Tongue (tissue), 1 donor: ENCODE measurements at regions not wholly inside any gene's neighbourhood (a gene's known extent, or its start where the extent isn't known, plus 50 kb on each side); places are given as distances from the start of the nearest gene placed in this dataset.
A peak's percentile ranks its signal among the peaks of the same experiment; 100 is the strongest.
"Not testable (repeated sequence)": the region's sequence is repeated elsewhere in the genome, so short reads cannot be mapped to it uniquely, and the experiment has no call there.

Experiments used
- DNase-seq: peaks from one replicate; pipeline ENCODE4 v3.0.0-alpha.2; 2015

- no peak for DNase-seq
These were observed 56.3 kb upstream of the ZNF92 start for GRCh38 chr7:65317372-65317771.

GRCh38 chr7:65310761-65311160 lies 62.9 kb upstream of the ZNF92 start:
- DNase-seq, result no peak

- no peak for DNase-seq
These were observed 65.4 kb upstream of the ZNF92 start for GRCh38 chr7:65308300-65308678.

GRCh38 chr7:65307651-65308299 lies 65.9 kb upstream of the ZNF92 start:
- peak; percentile 87 for DNase-seq

- no peak for DNase-seq
These were observed 69.5 kb upstream of the ZNF92 start for GRCh38 chr7:65304175-65304574.

- DNase-seq, result no peak
These were observed 70.8 kb upstream of the ZNF92 start for GRCh38 chr7:65302883-65303282.

GRCh38 chr7:65301007-65301406 lies 72.6 kb upstream of the ZNF92 start:
- no peak for DNase-seq

GRCh38 chr7:65295409-65295808 lies 78.2 kb upstream of the ZNF92 start:
- DNase-seq, result no peak

GRCh38 chr7:65290340-65290739 lies 83.3 kb upstream of the ZNF92 start:
- DNase-seq, result not testable (repeated sequence)

GRCh38 chr7:65287023-65287422 lies 86.6 kb upstream of the ZNF92 start:
- DNase-seq, result no peak

- DNase-seq, result no peak
These were observed 87.5 kb upstream of the ZNF92 start for GRCh38 chr7:65285906-65286864.

GRCh38 chr7:65285241-65285640 lies 88.4 kb upstream of the ZNF92 start:
- DNase-seq, result not testable (repeated sequence)

- DNase-seq, result no peak
These were observed 93.9 kb upstream of the ZNF92 start for GRCh38 chr7:65279795-65280194.

- no peak for DNase-seq
These were observed 96.8 kb upstream of the ZNF92 start for GRCh38 chr7:65276822-65277221.

GRCh38 chr7:65271502-65271901 lies 102.2 kb upstream of the ZNF92 start:
- DNase-seq, result not testable (repeated sequence)

GRCh38 chr7:65269150-65269856 lies 104.4 kb upstream of the ZNF92 start:
- peak; percentile 91 for DNase-seq

- no peak for DNase-seq
These were observed 104.9 kb upstream of the ZNF92 start for GRCh38 chr7:65268782-65269149.

- DNase-seq, result no peak
These were observed 107.6 kb upstream of the ZNF92 start for GRCh38 chr7:65265933-65266519.

GRCh38 chr7:65264258-65264657 lies 109.4 kb upstream of the ZNF92 start:
- DNase-seq, result no peak

- not testable (repeated sequence) for DNase-seq
These were observed 113.0 kb upstream of the ZNF92 start for GRCh38 chr7:65260673-65261072.

- DNase-seq, result not testable (repeated sequence)
These were observed 113.7 kb upstream of the ZNF92 start for GRCh38 chr7:65259864-65260525.

GRCh38 chr7:65254061-65254460 lies 119.6 kb upstream of the ZNF92 start:
- no peak for DNase-seq
